NCI-H2107 treated with DMSO at 0.1 percent for 48 hours (cell line): ENCODE measurements at regions not wholly inside any gene's neighbourhood (a gene's known extent, or its start where the extent isn't known, plus 50 kb on each side); places are given as distances from the start of the nearest gene placed in this dataset.
"Not testable (repeated sequence)": the region's sequence is repeated elsewhere in the genome, so short reads cannot be mapped to it uniquely, and the experiment has no call there.

Source experiments
- DNase-seq: peaks from one replicate; lab custom pipeline; 2025; ENCODE audit not compliant: unreplicated experiment; lab: John Stamatoyannopoulos, UW

GRCh38 chr18:55900380-55900779, 312.4 kb upstream of the TCF4 start:
- no peak for DNase-seq

GRCh38 chr18:55897091-55897689, 309.2 kb upstream of the TCF4 start:
- no peak for DNase-seq

- DNase-seq: no peak
Observed at GRCh38 chr18:55893948-55894347, 306.0 kb upstream of the TCF4 start.

- DNase-seq: not testable (repeated sequence)
Observed at GRCh38 chr18:55892862-55893813, 305.1 kb upstream of the TCF4 start.

- DNase-seq: no peak
Observed at GRCh38 chr18:55886886-55887285, 298.9 kb upstream of the TCF4 start.

- no peak for DNase-seq
Observed at GRCh38 chr18:55884498-55884897, 296.5 kb upstream of the TCF4 start.

- DNase-seq: no peak
Observed at GRCh38 chr18:55880617-55881016, 292.6 kb upstream of the TCF4 start.

- DNase-seq: no peak
Observed at GRCh38 chr18:55879331-55879730, 291.3 kb upstream of the TCF4 start.

- DNase-seq: no peak
Observed at GRCh38 chr18:55878224-55878623, 290.2 kb upstream of the TCF4 start.

- no peak for DNase-seq
Observed at GRCh38 chr18:55877321-55877720, 289.3 kb upstream of the TCF4 start.

- no peak for DNase-seq
Observed at GRCh38 chr18:55876254-55876653, 288.3 kb upstream of the TCF4 start.

- no peak for DNase-seq
Observed at GRCh38 chr18:55875371-55875901, 287.4 kb upstream of the TCF4 start.

GRCh38 chr18:55869556-55870501, 281.8 kb upstream of the TCF4 start:
- DNase-seq: no peak

- DNase-seq: no peak
Observed at GRCh38 chr18:55868909-55869308, 280.9 kb upstream of the TCF4 start.

- no peak for DNase-seq
Observed at GRCh38 chr18:55866886-55867285, 278.9 kb upstream of the TCF4 start.

- DNase-seq: no peak
Observed at GRCh38 chr18:55866006-55866405, 278.0 kb upstream of the TCF4 start.

GRCh38 chr18:55864281-55864680, 276.3 kb upstream of the TCF4 start:
- DNase-seq: no peak

- no peak for DNase-seq
Observed at GRCh38 chr18:55863876-55864275, 275.9 kb upstream of the TCF4 start.

GRCh38 chr18:55863391-55863706, 275.4 kb upstream of the TCF4 start:
- DNase-seq: no peak

GRCh38 chr18:55862693-55863390, 274.9 kb upstream of the TCF4 start:
- no peak for DNase-seq

- no peak for DNase-seq
Observed at GRCh38 chr18:55861266-55861665, 273.3 kb upstream of the TCF4 start.
